ENCODE measurements at regions not wholly inside any gene's neighbourhood (a gene's known extent, or its start where the extent isn't known, plus 50 kb on each side); places are given as distances from the start of the nearest gene placed in this dataset.

GRCh38 chr7:20529260-20529659, 86.2 kb upstream of the ABCB5 start:
- peaks cover 0 to 5% (median 0%) of the 10 kb centered on the region in 4 donors for H3K4me1 ChIP-seq
- TF ChIP-seq POLR2A (IDR thresholded peaks at IDR 0.05) (no peak), EP300 (IDR thresholded peaks at IDR 0.05) (no peak), POLR2AphosphoS5 (IDR thresholded peaks at IDR 0.05) (no peak)
- TF ChIP-seq, protein P1, sequence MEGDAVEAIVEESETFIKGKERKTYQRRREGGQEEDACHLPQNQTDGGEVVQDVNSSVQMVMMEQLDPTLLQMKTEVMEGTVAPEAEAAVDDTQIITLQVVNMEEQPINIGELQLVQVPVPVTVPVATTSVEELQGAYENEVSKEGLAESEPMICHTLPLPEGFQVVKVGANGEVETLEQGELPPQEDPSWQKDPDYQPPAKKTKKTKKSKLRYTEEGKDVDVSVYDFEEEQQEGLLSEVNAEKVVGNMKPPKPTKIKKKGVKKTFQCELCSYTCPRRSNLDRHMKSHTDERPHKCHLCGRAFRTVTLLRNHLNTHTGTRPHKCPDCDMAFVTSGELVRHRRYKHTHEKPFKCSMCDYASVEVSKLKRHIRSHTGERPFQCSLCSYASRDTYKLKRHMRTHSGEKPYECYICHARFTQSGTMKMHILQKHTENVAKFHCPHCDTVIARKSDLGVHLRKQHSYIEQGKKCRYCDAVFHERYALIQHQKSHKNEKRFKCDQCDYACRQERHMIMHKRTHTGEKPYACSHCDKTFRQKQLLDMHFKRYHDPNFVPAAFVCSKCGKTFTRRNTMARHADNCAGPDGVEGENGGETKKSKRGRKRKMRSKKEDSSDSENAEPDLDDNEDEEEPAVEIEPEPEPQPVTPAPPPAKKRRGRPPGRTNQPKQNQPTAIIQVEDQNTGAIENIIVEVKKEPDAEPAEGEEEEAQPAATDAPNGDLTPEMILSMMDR (IDR thresholded peaks at IDR 0.05): no peak
- H3K27ac ChIP-seq: no peak overlapping the region
- H3K9me3 ChIP-seq: peaks cover 0 to 4% (median 0%) of the 10 kb centered on the region in 4 donors
- 89 to 93% methylated on average over 2 of the region's 2 CpGs for WGBS, 2 donors
- no peak overlapping the region for H3K4me3 ChIP-seq
- no peaks in the 10 kb centered on the region for H3K27me3 ChIP-seq
- intact Hi-C loops (cut with DNase I): no loop called here
- H3K36me3 ChIP-seq: no peaks in the 10 kb centered on the region
- DNase-seq: no peak

GRCh38 chr7:20532890-20533289, 82.6 kb upstream of the ABCB5 start:
- WGBS, 2 donors: 81 to 85% methylated on average over 5 of the region's 5 CpGs
- intact Hi-C loops (cut with DNase I): no loop called here
- peaks cover 0 to 4% (median 0%) of the 10 kb centered on the region in 4 donors for H3K9me3 ChIP-seq
- no peak for DNase-seq
- H3K27me3 ChIP-seq: no peaks in the 10 kb centered on the region
- H3K4me1 ChIP-seq: peaks cover 0 to 5% (median 2%) of the 10 kb centered on the region in 4 donors
- no peak overlapping the region for H3K4me3 ChIP-seq
- TF ChIP-seq POLR2A (IDR thresholded peaks at IDR 0.05) (no peak), EP300 (IDR thresholded peaks at IDR 0.05) (no peak), POLR2AphosphoS5 (IDR thresholded peaks at IDR 0.05) (no peak)
- TF ChIP-seq, protein P1 (IDR thresholded peaks at IDR 0.05): no peak
- no peak overlapping the region for H3K27ac ChIP-seq
- no peaks in the 10 kb centered on the region for H3K36me3 ChIP-seq

DNA sequence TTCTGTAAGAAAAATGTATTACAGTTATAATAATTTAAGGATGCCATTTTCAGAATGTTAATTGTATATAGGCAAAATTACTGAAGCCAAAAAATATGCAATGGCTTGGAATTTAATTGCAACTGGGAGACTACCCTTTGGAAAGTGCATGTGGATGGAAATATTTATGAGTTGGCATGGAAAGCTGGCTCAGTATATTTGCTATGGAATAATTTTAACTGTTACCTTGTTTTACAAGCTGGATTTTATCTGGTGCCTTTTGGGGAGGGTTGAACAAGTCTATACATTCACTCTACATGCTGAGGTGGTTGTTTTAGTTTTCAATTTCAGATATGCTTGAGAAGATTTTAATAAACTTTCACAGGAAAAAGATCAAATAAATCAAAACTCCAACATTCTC, 80.9 kb upstream of the ABCB5 start:
- intact Hi-C loops (cut with DNase I): no loop called here
- DNase-seq: no peak
- no peaks in the 10 kb centered on the region for H3K36me3 ChIP-seq
- no peaks in the 10 kb centered on the region for H3K9me3 ChIP-seq
- no peak overlapping the region for H3K27ac ChIP-seq
- H3K4me1 ChIP-seq: peaks cover 0 to 5% (median 2%) of the 10 kb centered on the region in 4 donors
- H3K4me3 ChIP-seq: no peak overlapping the region
- H3K27me3 ChIP-seq: no peaks in the 10 kb centered on the region
- TF ChIP-seq, protein P1 (IDR thresholded peaks at IDR 0.05): no peak
- TF ChIP-seq EP300 (IDR thresholded peaks at IDR 0.05) (no peak), POLR2AphosphoS5 (IDR thresholded peaks at IDR 0.05) (no peak), POLR2A (IDR thresholded peaks at IDR 0.05) (no peak)

GRCh38 chr7:20535541-20535940, 79.9 kb upstream of the ABCB5 start:
- intact Hi-C loops (cut with DNase I): no loop called here
- H3K4me1 ChIP-seq: peaks cover 0 to 5% (median 2%) of the 10 kb centered on the region in 4 donors
- TF ChIP-seq POLR2A (IDR thresholded peaks at IDR 0.05) (no peak), POLR2AphosphoS5 (IDR thresholded peaks at IDR 0.05) (no peak), EP300 (IDR thresholded peaks at IDR 0.05) (no peak)
- TF ChIP-seq, protein P1 (IDR thresholded peaks at IDR 0.05): no peak
- H3K27ac ChIP-seq: no peak overlapping the region
- no peak overlapping the region for H3K4me3 ChIP-seq
- H3K27me3 ChIP-seq: no peaks in the 10 kb centered on the region
- no peak for DNase-seq
- H3K36me3 ChIP-seq: no peaks in the 10 kb centered on the region
- no peaks in the 10 kb centered on the region for H3K9me3 ChIP-seq
- WGBS, 2 donors: 78 to 82% methylated on average over 3 of the region's 3 CpGs

GRCh38 chr7:20539201-20539600, 76.3 kb upstream of the ABCB5 start:
- Histone ChIP-seq H3K27me3 (no peaks in the 10 kb centered on the region), H3K9me3 (no peaks in the 10 kb centered on the region), H3K27ac (no peak overlapping the region), H3K4me1 (peaks cover 0 to 20% (median 5%) of the 10 kb centered on the region in 4 donors), H3K4me3 (no peak overlapping the region), H3K36me3 (no peaks in the 10 kb centered on the region)
- DNase-seq: no peak
- TF ChIP-seq POLR2AphosphoS5 (IDR thresholded peaks at IDR 0.05): no peak
- no peak for TF ChIP-seq POLR2A (IDR thresholded peaks at IDR 0.05)
- intact Hi-C loops (cut with DNase I): no loop called here
- 88 to 92% methylated on average over 4 of the region's 4 CpGs for WGBS, 2 donors
